Spleen (tissue), 7 donors: ENCODE measurements at regions not wholly inside any gene's neighbourhood (a gene's known extent, or its start where the extent isn't known, plus 50 kb on each side); places are given as distances from the start of the nearest gene placed in this dataset.

Source experiments
- CTCF ChIP-seq, 11 experiments: fragments of 200-600 bp in 7 of 11; fragments of 450-650 bp in 4 of 11; sonication (generic) in 4 of 11; IDR thresholded peaks in 8 of 11; conservative IDR thresholded peaks in 3 of 11; 1 replicate in 7 of 11; 2 replicates in 4 of 11; pipeline versions ENCODE4 v1.4.0 to v1.8.0; 2016 to 2021; ENCODE audit warnings: antibody characterized with exemption in 11 of 11, inconsistent platforms in 4 of 11, mild to moderate bottlenecking in 1 of 11
- POLR2A ChIP-seq, 3 donors: fragments of 450-650 bp; IDR thresholded peaks; one replicate each; pipeline ENCODE4 v1.5.1; 2017; ENCODE audit warnings: antibody characterized with exemption in 3 of 3, mild to moderate bottlenecking in 1 of 3
- donor health status: DM: no; HTN: no; CAD: no; lungs with moderate emphysema.
- donor health status: DM: no; HTN: no; CAD: no.
- donor health status: DM: no; HTN: no; CAD: no.

DNA sequence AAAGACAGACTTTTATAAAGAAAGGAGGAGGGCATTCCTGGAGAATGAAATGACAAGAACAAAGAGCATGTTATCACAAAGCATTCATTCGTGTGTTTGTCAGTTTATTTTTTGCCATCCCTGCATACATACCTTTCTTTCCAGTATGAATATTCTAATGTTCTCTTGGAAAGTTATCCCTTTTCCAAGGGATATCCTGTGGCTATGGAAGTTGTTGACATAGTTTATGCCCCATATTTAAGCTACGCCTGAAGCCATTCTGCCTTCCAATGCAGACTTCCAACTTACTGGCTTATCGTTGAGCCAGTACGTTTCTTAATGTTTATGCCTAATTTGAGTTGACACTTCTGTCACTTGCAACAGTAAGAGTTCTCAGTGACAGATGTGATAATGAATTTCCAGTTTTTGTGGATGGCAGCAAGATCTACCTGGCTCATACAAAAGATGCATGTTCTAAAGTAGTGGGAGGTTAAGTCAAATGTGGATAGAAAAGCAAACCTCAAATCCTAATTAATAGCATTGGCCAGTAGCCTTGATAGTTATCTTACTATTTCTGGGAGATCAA is 133.3 kb upstream of the ANO3 start:
- TF ChIP-seq CTCF (IDR thresholded peaks at IDR 0.05 in 8 of 11, conservative IDR thresholded peaks at IDR 0.05 in 3 of 11) (no peak), POLR2A (IDR thresholded peaks at IDR 0.05) (no peak)
